ENCODE measurements at regions not wholly inside any gene's neighbourhood (a gene's known extent, or its start where the extent isn't known, plus 50 kb on each side); places are given as distances from the start of the nearest gene placed in this dataset.

DNA sequence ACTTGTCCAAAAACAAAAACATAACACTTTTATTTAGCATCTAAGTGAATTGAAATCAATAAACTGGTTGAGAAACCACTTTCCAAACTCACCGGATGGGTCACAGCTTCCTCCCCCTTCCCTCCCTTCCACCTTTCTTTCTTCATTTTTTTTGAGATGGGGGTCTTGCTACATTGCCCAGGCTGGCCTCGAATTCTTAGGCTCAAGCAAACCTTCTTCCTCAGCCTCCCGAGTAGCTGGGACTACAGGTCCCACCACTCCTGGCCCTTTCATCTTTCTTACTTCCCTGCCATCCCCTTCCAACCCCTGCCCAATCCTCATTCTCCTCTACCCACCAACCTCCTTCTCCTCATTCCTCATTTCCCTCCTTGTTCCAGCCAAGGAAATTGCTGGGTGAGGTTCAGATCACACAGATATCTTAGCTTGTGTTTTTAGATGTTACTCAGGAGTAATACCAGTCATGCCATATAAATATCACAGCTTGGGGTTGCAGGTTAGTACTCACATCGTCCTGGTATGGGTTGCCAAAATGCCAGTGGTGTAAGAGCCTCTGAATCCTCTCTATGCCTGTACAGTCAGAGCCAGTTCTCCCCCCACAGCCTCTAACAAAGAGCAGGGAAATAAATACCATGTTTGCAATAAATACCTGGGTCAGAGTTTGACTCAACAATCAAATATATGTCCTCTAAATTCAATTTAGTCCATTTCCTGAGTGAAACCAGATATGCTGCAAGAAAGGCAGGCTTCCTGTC is 132.7 kb upstream of the NDUFV2 start:
- no peak for DNase-seq

- DNase-seq, result no peak
These were observed 131.7 kb upstream of the NDUFV2 start for GRCh38 chr18:8970843-8971242.

- no peak for DNase-seq
These were observed 130.4 kb upstream of the NDUFV2 start for GRCh38 chr18:8972116-8972515.

DNA sequence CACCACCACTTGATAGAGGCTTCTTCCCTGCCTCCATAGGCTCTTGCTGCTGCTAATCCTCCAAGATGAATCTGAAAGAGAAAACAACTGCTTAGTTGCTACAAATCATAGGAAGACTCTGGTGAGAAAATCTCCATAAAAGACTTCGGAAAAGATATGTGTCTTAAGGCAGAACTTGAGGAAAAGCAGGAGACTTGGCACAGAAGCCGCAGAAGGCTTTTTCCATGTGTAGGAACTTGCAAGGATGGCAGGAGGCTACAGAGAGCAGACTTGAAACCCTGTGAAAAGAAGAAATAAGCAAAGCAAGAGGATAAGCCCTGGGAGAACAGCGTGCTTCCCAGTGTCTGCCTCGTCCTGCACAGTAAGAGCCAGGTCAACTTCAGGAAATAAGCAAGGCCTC is 128.2 kb upstream of the NDUFV2 start:
- no peak for DNase-seq

DNA sequence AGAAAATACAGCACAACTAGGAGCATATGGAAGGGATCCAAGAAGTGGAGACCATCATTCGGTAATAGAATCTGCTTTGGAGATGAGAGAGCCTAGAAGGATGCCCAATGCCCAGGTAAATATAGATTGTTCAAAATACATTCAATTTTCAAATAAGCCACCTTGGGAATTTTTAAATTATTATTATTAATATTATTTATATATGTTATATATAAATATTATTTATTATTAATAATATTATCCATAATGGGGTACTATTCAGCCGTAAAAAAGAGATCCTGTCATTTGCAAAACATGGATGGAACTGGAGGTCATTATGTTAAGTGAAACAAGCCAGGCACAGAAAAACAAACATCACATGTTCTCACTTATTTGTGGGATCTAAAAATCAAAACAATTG is 127.8 kb upstream of the NDUFV2 start:
- DNase-seq, result no peak

DNA sequence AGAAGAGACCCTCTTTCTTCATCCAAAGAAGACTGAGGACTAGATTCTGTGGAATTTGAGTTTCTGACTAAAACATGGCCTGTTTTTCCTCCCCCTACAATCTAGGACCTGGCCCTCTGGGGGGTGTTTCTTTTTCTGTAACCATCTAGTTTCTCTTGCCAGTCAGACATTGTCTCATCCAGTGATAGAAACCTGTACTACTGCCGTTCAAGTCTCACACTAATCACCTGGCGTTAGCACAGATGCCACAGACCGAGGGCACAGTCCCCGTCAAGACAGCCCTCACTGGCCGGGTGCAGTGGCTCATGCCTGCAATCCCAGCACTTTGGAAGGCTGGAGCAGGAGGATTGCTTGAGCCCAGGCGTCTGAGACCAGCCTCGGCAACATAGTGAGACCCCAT is 126.9 kb upstream of the NDUFV2 start:
- no peak for DNase-seq

DNA sequence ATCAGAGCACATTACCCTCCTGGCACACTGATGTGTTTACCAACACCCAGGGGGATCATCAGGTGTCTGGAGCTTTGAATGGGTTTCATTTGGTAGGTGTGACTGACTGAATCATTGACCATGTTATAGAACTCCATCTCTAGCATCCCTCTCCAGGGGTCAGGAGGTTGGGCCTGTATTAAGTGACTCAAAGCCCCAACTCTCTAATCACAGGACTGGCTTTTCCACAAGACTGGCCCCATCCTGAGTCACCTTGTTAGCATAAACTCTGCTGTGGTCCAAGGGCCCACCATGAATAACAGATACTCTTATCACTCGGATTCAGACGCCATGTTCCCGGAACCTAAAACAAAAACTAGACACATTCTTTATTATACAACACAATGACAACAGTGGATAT is 125.9 kb upstream of the NDUFV2 start:
- no peak for DNase-seq

GRCh38 chr18:8977166-8977565 is 125.3 kb upstream of the NDUFV2 start:
- DNase-seq, result no peak

DNA sequence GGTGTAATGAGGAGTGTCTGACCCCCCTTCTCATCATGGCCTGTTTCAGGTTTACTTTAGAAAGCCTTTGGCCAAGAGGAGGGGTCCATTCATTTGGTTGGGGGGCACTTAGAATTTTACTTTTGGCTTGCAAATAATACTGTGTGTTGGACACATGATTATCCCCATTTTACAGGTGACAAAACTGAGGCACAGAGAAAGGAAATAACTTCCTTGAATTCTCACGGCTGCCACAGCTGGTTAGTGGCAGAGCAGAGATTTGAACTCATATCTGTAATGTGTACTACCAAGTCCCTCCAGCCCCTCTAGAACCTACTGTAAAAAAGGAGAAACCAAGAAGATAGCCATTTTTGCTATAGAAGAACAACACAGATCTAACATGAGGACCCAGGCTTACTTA is 124.8 kb upstream of the NDUFV2 start:
- no peak for DNase-seq

- no peak for DNase-seq
These were observed 124.1 kb upstream of the NDUFV2 start for GRCh38 chr18:8978394-8978793.

GRCh38 chr18:8979258-8979988 is 123.1 kb upstream of the NDUFV2 start:
- no peak for DNase-seq

- DNase-seq, result no peak
These were observed 122.0 kb upstream of the NDUFV2 start for GRCh38 chr18:8980496-8980895.

DNA sequence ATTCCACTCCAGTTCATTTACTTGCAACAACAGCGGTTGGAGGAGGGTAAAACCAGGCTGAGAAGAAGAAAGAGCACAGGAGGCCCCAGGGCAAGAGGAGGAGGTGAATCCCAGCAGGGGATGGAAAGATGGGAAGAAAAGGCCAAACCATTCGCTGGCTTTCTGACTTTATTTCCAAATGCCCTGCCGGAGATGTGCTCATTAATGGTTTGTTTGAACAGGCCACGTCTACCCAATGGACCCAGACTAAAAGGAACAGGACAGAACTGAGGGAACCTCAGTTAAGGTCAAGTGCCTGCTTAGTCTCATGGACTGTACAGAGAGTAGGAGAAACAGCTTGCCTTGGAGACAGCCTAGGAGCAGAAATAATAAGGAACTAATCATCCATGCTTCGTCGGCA is 121.6 kb upstream of the NDUFV2 start:
- no peak for DNase-seq

DNA sequence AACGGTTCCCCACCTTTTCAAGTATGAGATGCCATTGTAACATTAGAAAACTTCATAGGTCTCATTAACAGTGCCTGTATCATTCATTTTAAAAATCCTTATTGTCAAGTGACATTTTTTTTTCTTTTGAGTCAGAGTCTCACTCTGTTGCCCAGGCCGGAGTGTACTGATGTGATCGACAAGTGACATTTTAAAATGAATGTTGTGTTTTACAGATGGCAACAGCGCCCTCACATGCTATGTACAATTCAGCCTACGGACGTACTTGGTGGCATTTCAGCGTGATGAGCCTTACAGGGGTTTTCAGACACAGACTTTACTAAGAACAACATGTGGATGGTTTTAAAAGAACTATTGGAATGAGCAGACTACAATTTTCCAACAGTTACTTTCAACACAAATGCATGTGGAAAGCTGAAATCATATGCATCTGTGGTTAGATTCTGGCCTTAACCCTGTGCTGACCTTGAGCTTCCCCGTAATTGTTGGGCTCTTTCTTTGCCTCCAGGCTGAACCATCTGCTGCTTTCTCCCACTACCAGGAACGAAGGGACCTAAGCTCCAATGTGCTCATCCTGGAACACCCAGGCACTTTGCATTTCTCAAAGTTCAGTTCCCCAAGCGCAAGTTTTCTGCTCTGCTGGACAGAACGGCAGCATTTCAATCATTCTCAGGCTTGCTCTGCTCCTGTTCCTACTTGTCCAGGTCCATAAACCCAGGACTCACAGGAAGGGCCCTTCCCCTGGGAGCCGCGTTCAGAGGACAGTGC is 119.9 kb upstream of the NDUFV2 start:
- DNase-seq, result peak; percentile 83

DNA sequence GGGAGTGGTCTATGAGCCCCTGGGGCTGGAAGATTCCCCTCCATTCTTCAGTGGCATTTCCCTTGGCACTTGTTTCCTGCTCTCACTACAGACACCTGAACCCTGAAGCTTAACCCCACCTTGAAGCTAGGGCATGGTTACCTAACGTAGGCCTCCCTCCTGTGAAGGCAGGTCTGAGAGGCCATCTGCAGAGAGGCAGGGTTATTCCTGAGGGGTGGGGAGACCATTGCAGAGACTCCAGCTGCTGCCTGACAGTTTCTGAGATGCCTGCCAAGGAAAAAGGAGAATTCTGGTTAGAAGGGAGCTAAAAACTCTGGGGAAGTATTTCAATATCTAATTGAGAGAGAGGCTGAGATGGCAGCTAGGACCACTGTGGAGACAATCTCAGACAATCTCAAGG is 119.3 kb upstream of the NDUFV2 start:
- DNase-seq, result no peak

GRCh38 chr18:8984131-8984721 is 118.3 kb upstream of the NDUFV2 start:
- DNase-seq, result no peak

- DNase-seq, result no peak
These were observed 115.3 kb upstream of the NDUFV2 start for GRCh38 chr18:8987241-8987640.

DNA sequence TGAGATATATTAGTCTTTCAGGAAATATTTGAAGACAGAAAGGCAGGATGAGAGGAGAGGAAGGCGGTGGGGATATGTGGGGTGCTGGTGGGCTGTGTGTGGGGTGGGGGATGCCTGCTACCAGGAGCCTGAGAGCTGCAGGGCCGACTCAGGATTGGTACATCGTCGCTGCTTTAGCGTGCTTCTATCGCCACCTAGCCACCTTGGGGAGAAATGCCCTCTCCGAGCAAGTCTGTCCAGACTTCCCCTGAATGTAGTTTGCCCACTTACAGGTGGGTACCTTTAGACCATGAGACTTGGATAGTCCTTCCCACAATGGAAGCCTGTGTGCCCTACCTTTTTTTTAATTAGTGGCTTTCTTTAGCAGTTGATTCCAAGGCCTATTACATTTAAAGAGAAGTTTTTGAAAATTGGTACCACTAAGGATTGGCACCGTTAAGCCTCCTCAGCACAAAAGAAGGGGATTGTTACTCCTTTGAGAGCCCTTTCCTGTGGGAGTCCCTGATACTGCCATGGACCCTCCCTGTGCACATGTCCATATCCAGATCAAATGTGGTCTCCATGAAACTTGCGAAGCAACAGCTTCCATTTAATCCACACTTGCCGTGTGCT is 114.1 kb upstream of the NDUFV2 start:
- no peak for DNase-seq

- no peak for DNase-seq
These were observed 113.5 kb upstream of the NDUFV2 start for GRCh38 chr18:8989017-8989416.

DNA sequence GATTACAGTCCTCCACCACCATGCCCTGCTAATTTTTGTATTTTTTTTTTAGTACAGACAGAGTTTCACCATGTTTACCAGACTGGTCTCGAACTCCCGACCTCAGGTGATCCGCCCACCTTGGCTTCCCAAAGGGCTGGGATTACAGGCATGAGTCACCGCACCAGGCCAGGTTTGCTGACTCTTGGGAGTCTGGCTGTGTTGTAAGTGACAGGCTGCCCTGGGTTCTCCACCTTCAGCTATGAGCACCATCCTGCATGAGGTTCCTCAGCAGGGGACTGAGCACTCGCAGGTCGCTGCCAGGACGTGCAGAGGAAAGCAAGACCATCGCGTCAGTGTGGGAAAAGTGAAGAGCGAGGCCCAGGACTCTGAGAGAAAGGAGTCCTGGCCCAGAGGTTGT is 112.6 kb upstream of the NDUFV2 start:
- no peak for DNase-seq

- no peak for DNase-seq
These were observed 112.0 kb upstream of the NDUFV2 start for GRCh38 chr18:8990276-8991031.

- no peak for DNase-seq
These were observed 111.3 kb upstream of the NDUFV2 start for GRCh38 chr18:8991155-8991554.
